NT2/D1 (cell line): ENCODE measurements at regions not wholly inside any gene's neighbourhood (a gene's known extent, or its start where the extent isn't known, plus 50 kb on each side); places are given as distances from the start of the nearest gene placed in this dataset.
"Not testable (repeated sequence)": the region's sequence is repeated elsewhere in the genome, so short reads cannot be mapped to it uniquely, and the experiment has no call there.

ENCODE experiments used
- DNase-seq: peaks from one replicate; pipeline ENCODE4 v3.0.0-alpha.2; 2011; ENCODE audit warnings: low read depth, low spot score
- H3K27me3 ChIP-seq: 2 replicates; pipeline ENCODE4 v1.6.0; 2011; ENCODE audit warnings: mild to moderate bottlenecking; ENCODE audit not compliant: insufficient read length, insufficient read depth
- H3K36me3 ChIP-seq: 2 replicates; pipeline ENCODE4 v1.6.1; 2011; ENCODE audit warnings: mild to moderate bottlenecking, low read length, mixed read lengths; ENCODE audit not compliant: insufficient read depth, insufficient read length
- H3K4me1 ChIP-seq: 2 replicates; pipeline ENCODE4 v1.5.1; 2011; ENCODE audit not compliant: insufficient read depth, insufficient read length
- H3K4me3 ChIP-seq: 2 replicates; pipeline ENCODE4 v1.5.1; 2011; ENCODE audit warnings: low read depth; ENCODE audit not compliant: insufficient read length
- H3K9ac ChIP-seq: 2 replicates; pipeline ENCODE4 v1.6.0; 2011; ENCODE audit warnings: low read depth; ENCODE audit not compliant: insufficient read length
- H3K9me3 ChIP-seq: 2 replicates; pipeline ENCODE4 v1.5.1; 2011; ENCODE audit warnings: mild to moderate bottlenecking, low read length; ENCODE audit not compliant: insufficient read depth
- SUZ12 ChIP-seq: IDR thresholded peaks from 2 replicates; pipeline ENCODE4 v1.6.1; 2011; ENCODE audit not compliant: insufficient read length, insufficient read depth; ENCODE audit errors: extremely low read depth
- YY1 ChIP-seq: IDR thresholded peaks from 2 replicates; pipeline ENCODE4 v1.6.1; 2011; ENCODE audit not compliant: insufficient read length, insufficient read depth
- ZNF274 ChIP-seq: IDR thresholded peaks from 2 replicates; pipeline ENCODE4 v1.6.1; 2011; ENCODE audit warnings: mild to moderate bottlenecking, low read depth, low read length

DNA sequence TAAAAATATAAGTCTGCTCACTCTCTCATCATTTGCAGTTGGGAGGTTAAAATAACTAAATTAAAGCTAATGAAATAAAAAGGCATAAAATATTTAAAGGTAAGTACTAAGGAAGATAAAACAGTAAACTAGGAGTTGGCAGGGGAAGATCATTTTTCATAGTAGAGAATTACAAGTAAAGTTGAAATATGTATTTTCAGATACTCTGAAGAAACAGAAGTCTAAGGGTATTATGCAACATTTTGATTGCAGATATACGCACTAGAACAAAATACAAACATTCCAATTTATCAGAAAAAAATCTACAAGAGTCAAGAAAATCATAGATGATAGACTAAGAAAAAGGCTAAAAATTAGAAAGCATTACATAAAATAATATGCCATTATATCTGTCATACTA lies 167.6 kb upstream of the CTAGE1 start:
- Histone ChIP-seq H3K36me3 (no peaks in the 10 kb centered on the region), H3K27me3 (no peaks in the 10 kb centered on the region), H3K4me3 (no peak overlapping the region), H3K9ac (no peak overlapping the region), H3K9me3 (no peaks in the 10 kb centered on the region), H3K4me1 (no peaks in the 10 kb centered on the region)
- TF ChIP-seq SUZ12 = no peak
- TF ChIP-seq ZNF274 = no peak
- no peak for TF ChIP-seq YY1
- DNase-seq = no peak

DNA sequence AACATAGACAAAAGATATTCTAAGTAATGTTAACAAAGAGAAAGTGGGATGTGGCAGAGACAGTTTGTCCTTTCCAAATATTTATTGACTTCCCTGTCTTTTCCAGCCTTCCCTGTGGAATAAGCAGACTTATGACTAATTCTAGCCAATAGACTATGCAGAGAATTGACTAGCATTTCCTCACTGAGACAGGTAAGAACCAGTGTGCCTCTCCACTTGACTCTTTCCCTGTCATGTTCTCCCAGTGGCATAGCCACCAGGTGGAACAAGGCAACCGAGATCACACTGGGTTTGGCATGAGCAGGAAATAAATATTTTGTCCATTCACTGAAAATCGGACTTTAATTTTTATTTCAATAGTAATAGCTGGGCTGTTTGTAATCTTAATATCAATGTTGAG lies 168.1 kb upstream of the CTAGE1 start:
- Histone ChIP-seq H3K4me3 (no peak overlapping the region), H3K4me1 (no peaks in the 10 kb centered on the region), H3K36me3 (no peaks in the 10 kb centered on the region), H3K9ac (no peak overlapping the region), H3K9me3 (no peaks in the 10 kb centered on the region), H3K27me3 (no peaks in the 10 kb centered on the region)
- TF ChIP-seq SUZ12 (no peak), ZNF274 (no peak), YY1 (no peak)
- no peak for DNase-seq

DNA sequence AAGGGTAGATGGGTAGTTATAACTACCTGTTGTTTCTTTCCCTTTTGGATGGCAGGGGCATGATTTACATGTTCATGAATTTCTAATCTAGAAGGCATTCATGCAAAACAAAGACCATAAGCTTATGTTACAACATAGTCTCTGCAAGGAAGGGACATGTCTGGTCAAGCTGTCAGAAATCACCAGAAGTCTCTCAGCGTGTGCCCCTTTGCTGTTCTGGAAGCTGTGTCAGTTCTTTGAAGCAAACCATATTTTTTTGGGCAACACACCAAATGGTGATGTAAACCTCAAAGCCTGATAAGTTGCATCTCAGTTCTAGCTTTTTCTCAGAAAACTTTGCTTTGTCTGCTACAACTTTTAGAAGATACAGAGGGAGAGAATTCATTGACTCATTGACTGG lies 173.5 kb upstream of the CTAGE1 start:
- no peak for DNase-seq
- TF ChIP-seq ZNF274 = no peak
- no peak for TF ChIP-seq YY1
- no peak for TF ChIP-seq SUZ12
- Histone ChIP-seq H3K27me3 (no peaks in the 10 kb centered on the region), H3K4me3 (no peak overlapping the region), H3K4me1 (no peaks in the 10 kb centered on the region), H3K36me3 (no peaks in the 10 kb centered on the region), H3K9me3 (no peaks in the 10 kb centered on the region), H3K9ac (no peak overlapping the region)

DNA sequence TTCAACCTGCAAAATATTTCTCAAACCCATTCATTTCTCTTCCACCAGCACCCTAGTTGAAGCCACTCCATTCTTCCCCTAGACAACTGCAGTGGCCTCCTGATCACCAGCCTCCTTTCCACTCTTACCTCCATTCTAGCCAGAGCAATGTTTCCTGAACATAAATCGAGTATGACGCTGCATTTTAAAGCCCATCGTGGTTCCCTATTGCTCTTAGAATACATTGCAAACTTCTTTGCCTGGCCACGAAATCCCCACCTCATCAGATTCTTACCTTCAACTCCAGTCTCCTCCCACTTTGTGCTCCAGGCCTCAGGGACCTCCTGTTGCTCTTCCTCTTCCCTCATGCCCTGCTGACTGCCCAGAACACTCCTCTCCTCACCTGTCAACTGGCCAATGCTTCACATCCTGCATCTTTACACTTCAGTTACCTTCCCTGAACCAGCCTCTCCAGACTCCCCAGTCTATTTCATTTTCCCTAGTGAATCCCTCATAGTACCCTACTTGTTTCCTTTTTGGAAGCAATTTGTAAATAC lies 176.5 kb upstream of the CTAGE1 start:
- no peaks in the 10 kb centered on the region for H3K4me1 ChIP-seq
- no peak for DNase-seq

DNA sequence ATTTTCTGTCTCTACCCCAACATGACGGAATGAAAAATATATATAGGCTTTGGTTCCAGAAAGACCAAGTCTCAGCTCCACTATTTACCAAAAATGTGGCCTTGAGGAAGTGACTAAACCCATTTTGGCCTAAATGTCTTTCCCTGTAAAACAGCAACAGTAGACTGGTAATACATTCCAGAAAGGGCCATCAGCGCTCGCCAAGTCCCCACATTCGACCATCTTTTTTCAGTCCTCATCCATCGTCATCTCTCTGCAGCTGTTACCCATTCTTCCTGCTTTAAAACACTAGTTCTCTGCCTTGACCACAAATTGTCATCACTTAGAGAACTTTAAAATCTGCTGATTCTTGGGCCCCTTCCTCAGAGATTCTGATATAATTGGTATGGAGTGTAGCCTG lies 183.8 kb upstream of the CTAGE1 start:
- H3K4me1 ChIP-seq = peaks cover under 1% of the 10 kb centered on the region
- no peak overlapping the region for H3K4me3 ChIP-seq
- H3K9me3 ChIP-seq = no peaks in the 10 kb centered on the region
- no peaks in the 10 kb centered on the region for H3K36me3 ChIP-seq
- H3K27me3 ChIP-seq = no peaks in the 10 kb centered on the region
- H3K9ac ChIP-seq = no peak overlapping the region
- TF ChIP-seq ZNF274 (no peak), YY1 (no peak), SUZ12 (no peak)
- DNase-seq = no peak

More for the DNA sequence above, 176.5 kb upstream of the CTAGE1 start:
- no peaks in the 10 kb centered on the region for H3K36me3 ChIP-seq
- no peak overlapping the region for H3K4me3 ChIP-seq
- H3K9ac ChIP-seq = no peak overlapping the region
- TF ChIP-seq YY1 (no peak), SUZ12 (no peak), ZNF274 (no peak)
- H3K27me3 ChIP-seq = no peaks in the 10 kb centered on the region
- no peaks in the 10 kb centered on the region for H3K9me3 ChIP-seq

DNA sequence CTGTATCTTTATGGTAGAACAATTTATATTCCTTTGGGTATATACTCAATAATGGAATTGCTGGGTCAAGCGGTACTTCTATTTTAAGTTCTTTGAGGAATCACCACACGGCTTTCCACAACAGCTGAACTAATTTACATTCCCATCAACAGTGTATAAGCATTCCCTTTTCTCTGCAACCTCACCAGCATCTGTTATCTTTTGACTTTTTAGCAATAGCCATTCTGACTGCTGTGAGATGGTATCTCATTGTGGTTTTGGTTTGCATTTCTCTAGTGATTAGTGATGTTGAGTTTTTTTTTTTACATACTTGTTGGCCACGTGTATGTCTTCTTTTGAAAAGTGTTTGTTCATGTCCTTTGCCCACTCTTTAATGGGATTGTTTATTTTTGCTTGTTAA lies 184.7 kb upstream of the CTAGE1 start:
- not testable (repeated sequence) for H3K4me1 ChIP-seq, H3K36me3 ChIP-seq, H3K27me3 ChIP-seq, H3K9ac ChIP-seq, H3K4me3 ChIP-seq, DNase-seq, H3K9me3 ChIP-seq

DNA sequence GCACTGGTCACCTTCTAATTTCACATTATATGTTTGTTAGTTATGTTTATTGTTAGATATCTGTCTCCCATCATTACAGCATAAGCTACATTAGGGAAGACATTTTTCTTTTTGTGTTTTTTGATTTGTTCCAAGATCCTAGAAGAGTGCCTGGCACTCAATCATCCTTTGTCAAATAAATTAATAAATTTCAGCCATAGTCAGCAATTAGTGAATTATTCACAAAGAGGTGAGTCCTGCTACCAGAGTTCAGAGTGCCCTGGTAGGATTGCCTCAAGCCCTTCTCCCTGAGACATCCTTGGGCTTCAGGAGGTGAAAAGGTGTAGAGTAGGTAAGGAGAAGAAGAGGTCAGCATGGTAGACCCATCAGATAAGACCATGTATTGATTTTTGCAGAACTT lies 186.2 kb upstream of the CTAGE1 start:
- Histone ChIP-seq H3K4me3 (no peak overlapping the region), H3K9ac (no peak overlapping the region), H3K27me3 (no peaks in the 10 kb centered on the region), H3K9me3 (no peaks in the 10 kb centered on the region), H3K36me3 (no peaks in the 10 kb centered on the region), H3K4me1 (peaks cover 8% of the 10 kb centered on the region)
- no peak for DNase-seq
- no peak for TF ChIP-seq SUZ12
- TF ChIP-seq ZNF274 = no peak
- TF ChIP-seq YY1 = no peak

DNA sequence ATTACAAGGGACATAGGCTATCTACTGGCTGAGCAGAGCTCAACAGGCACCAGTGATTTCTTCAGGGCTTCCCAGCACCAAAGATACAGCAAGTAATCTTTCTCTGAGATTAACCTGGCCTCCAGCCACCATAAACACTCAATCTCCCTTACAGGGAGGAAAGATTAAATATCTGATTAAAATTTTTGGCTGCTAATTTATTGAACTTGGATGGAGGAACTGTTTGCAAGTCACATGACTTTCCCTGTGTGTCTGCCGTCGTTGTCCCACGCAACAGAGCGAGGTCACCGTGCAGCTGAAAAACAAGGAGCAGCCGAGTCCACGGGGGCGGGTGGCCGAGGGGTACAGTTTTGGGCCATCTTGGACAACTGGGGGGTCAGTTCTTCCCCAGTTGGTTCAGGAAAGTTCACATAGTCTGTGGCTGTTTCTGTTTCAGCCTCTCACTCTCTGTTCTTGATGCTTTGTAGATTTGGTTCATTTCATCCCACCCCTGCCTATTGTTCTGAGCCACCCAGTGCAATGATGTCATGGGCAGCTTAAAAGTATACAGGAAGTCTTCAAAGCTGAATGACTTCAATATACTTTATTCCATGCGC lies 186.8 kb upstream of the CTAGE1 start:
- Histone ChIP-seq H3K9ac (no peak overlapping the region), H3K4me3 (no peak overlapping the region), H3K27me3 (no peaks in the 10 kb centered on the region), H3K9me3 (no peaks in the 10 kb centered on the region), H3K36me3 (no peaks in the 10 kb centered on the region), H3K4me1 (peaks cover 9% of the 10 kb centered on the region)
- no peak for DNase-seq
- no peak for TF ChIP-seq YY1
- TF ChIP-seq ZNF274 = no peak
- no peak for TF ChIP-seq SUZ12
